Progenitor cell of endocrine pancreas (in vitro differentiated cells): ENCODE measurements at regions not wholly inside any gene's neighbourhood (a gene's known extent, or its start where the extent isn't known, plus 50 kb on each side); places are given as distances from the start of the nearest gene placed in this dataset.

Experiments used
- DNase-seq: peaks from one replicate; pipeline ENCODE4 v3.0.0; 2021; ENCODE audit warnings: low spot score; ENCODE audit not compliant: unreplicated experiment
- H3K27ac Mint-ChIP-seq: 2 replicates; pipeline ENCODE4 v1.8.0; 2021; ENCODE audit warnings: mild to moderate bottlenecking, moderate library complexity, mixed read lengths
- H3K27me3 Mint-ChIP-seq: 2 replicates; pipeline ENCODE4 v1.8.0; 2021; ENCODE audit warnings: mixed read lengths
- H3K36me3 Mint-ChIP-seq: 2 replicates; pipeline ENCODE4 v1.8.0; 2022; ENCODE audit warnings: mixed read lengths; ENCODE audit not compliant: insufficient read depth
- H3K4me1 Mint-ChIP-seq: 2 replicates; pipeline ENCODE4 v1.8.0; 2021; ENCODE audit warnings: low read depth, mixed read lengths
- H3K4me3 Mint-ChIP-seq: 2 replicates; pipeline ENCODE4 v1.8.0; 2021; ENCODE audit warnings: low read depth, mild to moderate bottlenecking, moderate library complexity, mixed read lengths
- H3K9me3 Mint-ChIP-seq: 2 replicates; pipeline ENCODE4 v1.8.0; 2021; ENCODE audit warnings: low read depth, mixed read lengths
- TF ChIP-seq, protein P1 (sequence below): fragments of 200-600 bp; sonication (generic); IDR thresholded peaks from one replicate; pipeline ENCODE4 v1.5.0; 2021; ENCODE audit warnings: antibody characterized with exemption, mild to moderate bottlenecking; ENCODE audit not compliant: unreplicated experiment

DNA sequence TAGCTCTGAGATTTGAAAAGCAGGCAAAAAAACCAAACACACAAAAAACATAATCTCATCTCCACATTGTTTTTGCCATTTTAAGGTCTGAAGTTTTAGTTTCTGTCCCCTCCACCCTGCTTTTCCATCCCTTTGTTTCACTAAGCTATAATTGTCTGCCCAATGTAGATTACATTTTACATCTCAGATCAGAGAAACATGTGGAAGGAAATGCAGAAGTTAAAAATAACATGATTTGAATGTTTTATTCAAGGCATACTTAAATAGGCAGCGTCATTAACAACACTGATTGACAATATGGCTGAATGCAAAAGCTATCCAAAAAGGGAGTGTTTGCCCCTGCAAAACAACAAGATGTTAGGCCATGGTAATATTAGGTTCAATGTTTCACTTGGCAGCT lies 448.1 kb upstream of the ZNF385D start:
- H3K4me3 Mint-ChIP-seq, result no peak overlapping the region
- DNase-seq, result no peak
- no peak overlapping the region for H3K27ac Mint-ChIP-seq
- TF ChIP-seq, protein P1, sequence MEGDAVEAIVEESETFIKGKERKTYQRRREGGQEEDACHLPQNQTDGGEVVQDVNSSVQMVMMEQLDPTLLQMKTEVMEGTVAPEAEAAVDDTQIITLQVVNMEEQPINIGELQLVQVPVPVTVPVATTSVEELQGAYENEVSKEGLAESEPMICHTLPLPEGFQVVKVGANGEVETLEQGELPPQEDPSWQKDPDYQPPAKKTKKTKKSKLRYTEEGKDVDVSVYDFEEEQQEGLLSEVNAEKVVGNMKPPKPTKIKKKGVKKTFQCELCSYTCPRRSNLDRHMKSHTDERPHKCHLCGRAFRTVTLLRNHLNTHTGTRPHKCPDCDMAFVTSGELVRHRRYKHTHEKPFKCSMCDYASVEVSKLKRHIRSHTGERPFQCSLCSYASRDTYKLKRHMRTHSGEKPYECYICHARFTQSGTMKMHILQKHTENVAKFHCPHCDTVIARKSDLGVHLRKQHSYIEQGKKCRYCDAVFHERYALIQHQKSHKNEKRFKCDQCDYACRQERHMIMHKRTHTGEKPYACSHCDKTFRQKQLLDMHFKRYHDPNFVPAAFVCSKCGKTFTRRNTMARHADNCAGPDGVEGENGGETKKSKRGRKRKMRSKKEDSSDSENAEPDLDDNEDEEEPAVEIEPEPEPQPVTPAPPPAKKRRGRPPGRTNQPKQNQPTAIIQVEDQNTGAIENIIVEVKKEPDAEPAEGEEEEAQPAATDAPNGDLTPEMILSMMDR, result no peak
- H3K4me1 Mint-ChIP-seq, result no peaks in the 10 kb centered on the region
- H3K27me3 Mint-ChIP-seq, result no peaks in the 10 kb centered on the region
- no peaks in the 10 kb centered on the region for H3K9me3 Mint-ChIP-seq
- no peaks in the 10 kb centered on the region for H3K36me3 Mint-ChIP-seq

DNA sequence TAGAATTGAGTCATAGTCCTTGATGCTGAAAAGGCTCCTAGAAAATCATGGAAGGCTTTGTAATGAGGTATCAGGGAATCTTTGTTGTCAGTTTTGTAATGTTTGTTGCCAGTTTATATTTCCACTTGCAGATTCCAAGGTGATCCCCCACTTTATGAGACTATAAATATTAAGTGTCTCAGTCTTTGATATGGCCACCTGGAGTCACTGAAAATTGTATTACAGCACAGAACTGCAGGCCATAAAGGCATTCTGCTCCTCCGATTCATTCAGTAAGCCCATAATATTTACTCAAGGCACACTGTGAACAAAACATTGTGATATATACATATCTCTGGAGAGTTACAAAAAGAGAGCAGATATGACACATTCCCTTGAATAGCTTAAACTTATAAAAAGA lies 457.8 kb upstream of the ZNF385D start:
- H3K4me3 Mint-ChIP-seq, result no peak overlapping the region
- no peaks in the 10 kb centered on the region for H3K4me1 Mint-ChIP-seq
- H3K27ac Mint-ChIP-seq, result no peak overlapping the region
- H3K9me3 Mint-ChIP-seq, result no peaks in the 10 kb centered on the region
- no peak for DNase-seq
- H3K27me3 Mint-ChIP-seq, result no peaks in the 10 kb centered on the region
- TF ChIP-seq, protein P1, result no peak
- H3K36me3 Mint-ChIP-seq, result no peaks in the 10 kb centered on the region

DNA sequence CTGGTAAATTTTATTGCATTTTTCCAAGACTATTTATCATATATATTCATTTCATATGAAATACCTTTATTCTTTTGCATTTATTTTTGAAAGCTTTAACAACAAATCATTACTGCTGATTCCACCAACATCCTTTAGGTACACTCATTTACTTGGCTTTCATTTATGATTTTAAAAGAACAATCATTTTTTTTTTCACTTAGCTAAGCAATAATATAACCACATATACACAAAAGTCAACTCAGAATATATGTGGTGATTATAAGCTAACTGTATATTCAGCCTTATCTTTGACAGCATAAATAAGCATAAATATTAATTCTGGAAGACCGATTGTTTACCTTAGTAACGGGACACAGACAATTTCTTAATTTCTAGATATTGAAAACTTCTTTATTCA lies 458.6 kb upstream of the ZNF385D start:
- Mint-ChIP-seq H3K36me3 (no peaks in the 10 kb centered on the region), H3K4me3 (no peak overlapping the region), H3K9me3 (no peaks in the 10 kb centered on the region), H3K27ac (no peak overlapping the region), H3K4me1 (no peaks in the 10 kb centered on the region), H3K27me3 (no peaks in the 10 kb centered on the region)
- TF ChIP-seq, protein P1, result no peak
- DNase-seq, result no peak

DNA sequence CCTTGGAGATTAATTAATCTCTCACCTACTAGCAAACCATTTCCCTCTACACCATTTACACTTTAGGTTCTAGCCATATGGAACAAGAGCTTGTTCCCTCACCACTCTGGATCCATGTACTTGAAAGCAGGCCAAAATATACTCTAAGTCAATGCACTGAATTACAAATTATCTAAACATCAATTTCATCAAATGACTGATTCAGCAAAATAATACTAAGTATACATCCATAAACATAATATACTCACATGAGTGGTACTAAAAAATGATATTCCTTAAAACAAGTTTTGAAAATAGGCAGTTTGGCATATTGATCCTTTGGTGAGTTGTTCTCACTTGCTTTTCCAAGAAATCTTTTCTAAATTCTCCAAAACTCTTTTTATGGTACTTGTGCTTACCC lies 459.7 kb upstream of the ZNF385D start:
- Mint-ChIP-seq H3K4me3 (no peak overlapping the region), H3K36me3 (no peaks in the 10 kb centered on the region), H3K27me3 (no peaks in the 10 kb centered on the region), H3K9me3 (no peaks in the 10 kb centered on the region), H3K4me1 (no peaks in the 10 kb centered on the region), H3K27ac (no peak overlapping the region)
- TF ChIP-seq, protein P1, result no peak
- DNase-seq, result no peak

DNA sequence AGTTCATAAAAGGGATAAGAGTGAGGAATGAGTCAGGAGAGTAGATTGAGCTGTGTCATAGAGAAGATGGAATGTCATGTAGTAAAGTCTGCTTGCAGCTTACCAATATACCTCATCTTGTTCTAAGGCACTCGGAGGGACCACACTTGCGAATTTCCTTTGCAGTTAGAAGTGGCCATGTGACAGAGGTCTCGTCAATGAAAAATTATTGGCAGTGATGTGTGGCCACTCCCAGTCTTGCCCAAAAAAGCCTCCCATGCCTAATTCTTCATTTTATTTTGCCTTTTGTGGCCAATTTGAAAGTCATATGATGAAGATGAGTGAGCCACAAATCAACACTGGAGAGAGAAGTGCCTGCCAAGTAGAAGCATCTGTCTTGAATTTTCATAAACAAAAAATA lies 465.6 kb upstream of the ZNF385D start:
- Mint-ChIP-seq H3K27me3 (no peaks in the 10 kb centered on the region), H3K4me1 (no peaks in the 10 kb centered on the region), H3K9me3 (no peaks in the 10 kb centered on the region), H3K36me3 (no peaks in the 10 kb centered on the region), H3K27ac (no peak overlapping the region), H3K4me3 (no peak overlapping the region)
- DNase-seq, result no peak
- TF ChIP-seq, protein P1, result no peak
